TTC549 (cell line): ENCODE measurements at regions not wholly inside any gene's neighbourhood (a gene's known extent, or its start where the extent isn't known, plus 50 kb on each side); places are given as distances from the start of the nearest gene placed in this dataset.

Experiments used
- FAIRE-seq: peaks from 2 replicates; lab custom pipeline; 2012; peaks lifted over from hg19 to GRCh38; lab: Jason Lieb, UNC

GRCh38 chr4:35734381-35735098 lies 509.8 kb downstream of the ARAP2 start:
- no peak for FAIRE-seq

GRCh38 chr4:35739308-35739707 lies 505.0 kb downstream of the ARAP2 start:
- FAIRE-seq: no peak

DNA sequence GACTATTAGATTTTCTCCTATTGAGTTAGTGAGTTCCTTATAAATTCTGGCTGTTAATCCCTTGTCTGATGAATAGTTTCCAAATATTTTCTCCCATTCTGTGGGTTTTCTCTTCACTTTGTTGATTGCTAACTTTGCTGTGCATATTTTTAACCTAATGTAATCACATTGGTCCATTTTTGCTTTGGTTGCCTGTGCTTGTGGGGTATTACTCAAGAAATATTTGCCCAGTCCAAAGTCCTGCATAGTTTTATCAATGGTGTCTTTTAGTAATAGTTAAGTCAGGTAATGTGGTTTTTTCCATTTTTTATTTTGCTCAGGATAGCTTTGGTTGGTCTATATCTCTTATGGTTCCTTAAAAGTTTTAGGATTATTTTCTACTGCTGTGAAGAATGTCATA lies 490.3 kb downstream of the ARAP2 start:
- FAIRE-seq: no peak

DNA sequence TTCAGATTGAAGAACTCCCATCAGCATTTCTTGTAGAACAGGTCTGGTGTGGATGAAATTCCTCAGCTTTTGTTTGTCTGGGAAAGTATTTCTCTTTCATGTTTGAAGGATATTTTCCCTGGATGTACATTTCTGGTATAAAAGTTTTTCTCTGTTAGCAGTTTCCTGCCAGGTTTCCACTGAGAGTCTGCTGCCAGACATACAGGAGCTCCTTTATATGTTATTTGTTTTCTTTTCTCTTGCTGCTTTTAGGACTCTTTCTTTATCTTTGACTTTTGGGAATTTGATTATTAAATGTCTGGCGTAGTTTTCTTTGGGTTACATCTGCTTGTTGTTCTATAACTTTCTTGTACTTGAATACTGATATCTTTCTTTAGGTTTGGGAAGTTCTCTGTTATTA lies 486.5 kb downstream of the ARAP2 start:
- no peak for FAIRE-seq

- FAIRE-seq: no peak
Observed at GRCh38 chr4:35760807-35761206, 483.5 kb downstream of the ARAP2 start.

DNA sequence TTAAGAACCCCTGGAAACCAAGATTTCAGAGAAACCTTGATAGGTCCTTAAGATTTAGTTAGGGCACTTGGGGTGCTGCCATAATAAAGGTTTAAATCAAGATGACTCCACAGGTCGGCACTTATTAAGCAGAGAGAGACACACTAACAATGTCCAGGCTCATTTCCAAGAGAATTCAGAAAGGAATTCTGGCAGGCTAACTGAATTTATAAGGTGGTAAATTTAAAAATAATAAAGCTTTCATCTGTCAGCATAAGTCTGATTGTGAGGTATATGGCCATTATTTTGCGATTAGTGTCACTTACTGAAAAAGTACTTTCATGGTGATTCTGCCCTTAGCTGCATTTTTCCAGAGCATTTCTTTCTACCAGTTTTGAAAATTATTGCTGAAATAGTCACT lies 472.7 kb downstream of the ARAP2 start:
- FAIRE-seq: no peak

GRCh38 chr4:35772291-35772690 lies 472.0 kb downstream of the ARAP2 start:
- no peak for FAIRE-seq

DNA sequence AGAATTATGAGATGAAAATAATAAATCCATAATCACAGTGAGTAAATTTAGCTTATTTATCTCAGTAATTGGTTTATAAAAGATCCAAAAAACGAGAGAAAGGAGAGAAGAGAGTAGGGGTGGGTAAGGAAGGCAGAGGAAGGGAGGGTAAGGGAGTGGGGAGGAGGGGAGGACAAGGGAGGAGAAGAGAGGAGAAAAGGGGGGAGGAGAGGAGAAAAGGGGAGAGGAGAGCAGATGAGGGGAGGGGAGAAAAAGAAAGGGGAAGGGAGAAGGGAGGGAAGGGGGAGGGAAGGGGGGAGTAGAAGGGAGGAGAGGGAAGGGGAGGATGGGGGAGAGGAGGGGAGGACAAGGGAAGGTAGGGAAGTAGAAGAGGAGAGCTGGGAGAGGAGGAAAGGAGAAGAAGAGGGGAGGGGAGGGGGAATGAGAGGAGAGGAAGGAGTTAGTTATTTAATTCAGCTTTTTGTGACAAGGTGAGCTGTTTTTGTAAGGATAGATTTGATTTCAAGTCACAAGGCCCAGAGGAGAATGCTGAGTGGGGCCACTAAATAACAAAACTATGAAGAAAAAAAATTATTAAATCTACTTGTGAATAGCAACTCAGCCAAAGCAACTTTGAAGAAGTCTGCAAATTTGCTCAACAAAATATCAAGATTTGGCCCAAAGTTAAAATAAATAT lies 454.3 kb downstream of the ARAP2 start:
- FAIRE-seq: no peak

DNA sequence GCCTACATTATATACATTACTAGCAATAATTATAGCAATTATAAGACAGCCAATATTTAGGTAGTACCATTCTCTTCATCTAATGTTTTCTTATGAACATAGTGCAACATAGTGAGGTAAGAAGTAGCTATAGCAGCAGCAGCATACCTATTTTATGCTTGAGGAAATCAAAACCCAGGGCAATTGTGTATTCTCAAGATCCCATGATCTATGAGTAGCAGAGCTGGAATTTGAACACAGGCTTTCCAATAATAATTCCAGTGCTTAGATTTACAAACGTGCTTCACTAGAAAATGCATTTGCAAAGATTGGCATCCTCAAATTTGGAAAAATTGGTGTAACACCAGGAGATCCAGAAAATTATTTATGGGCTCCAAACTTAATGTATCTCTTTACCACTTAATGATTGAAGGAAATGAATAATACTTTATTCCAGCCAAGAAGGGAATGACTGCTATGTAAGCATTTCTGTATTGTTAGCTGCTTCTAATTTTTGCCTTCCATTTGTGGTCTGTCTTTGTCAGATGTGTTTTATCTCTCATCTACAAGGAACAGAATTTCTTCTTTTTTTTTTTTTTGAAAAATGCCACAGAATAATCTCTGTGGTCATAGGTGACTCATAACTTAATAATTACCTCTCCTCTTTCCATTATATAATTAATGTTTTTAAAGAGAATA lies 451.1 kb downstream of the ARAP2 start:
- FAIRE-seq: no peak

DNA sequence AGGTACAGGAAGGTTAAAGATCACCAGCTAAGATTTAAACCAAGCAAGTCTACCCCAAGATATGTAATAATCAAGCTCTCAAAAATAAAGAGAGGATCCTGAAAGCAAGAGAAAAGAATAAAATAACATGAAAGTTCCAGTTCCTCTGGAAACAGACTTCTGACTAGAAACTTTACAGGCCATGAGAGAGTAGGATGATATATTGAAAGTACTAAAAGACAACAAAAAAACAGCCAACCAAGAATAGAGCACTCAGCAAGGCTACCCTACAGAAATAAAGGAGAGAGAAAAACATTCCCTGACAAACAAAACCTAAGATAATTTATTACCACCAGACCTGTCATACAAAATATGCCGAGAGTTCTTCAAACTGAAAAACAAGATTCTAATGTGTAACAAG lies 450.5 kb downstream of the ARAP2 start:
- no peak for FAIRE-seq

GRCh38 chr4:35800669-35801068 lies 443.6 kb downstream of the ARAP2 start:
- no peak for FAIRE-seq

DNA sequence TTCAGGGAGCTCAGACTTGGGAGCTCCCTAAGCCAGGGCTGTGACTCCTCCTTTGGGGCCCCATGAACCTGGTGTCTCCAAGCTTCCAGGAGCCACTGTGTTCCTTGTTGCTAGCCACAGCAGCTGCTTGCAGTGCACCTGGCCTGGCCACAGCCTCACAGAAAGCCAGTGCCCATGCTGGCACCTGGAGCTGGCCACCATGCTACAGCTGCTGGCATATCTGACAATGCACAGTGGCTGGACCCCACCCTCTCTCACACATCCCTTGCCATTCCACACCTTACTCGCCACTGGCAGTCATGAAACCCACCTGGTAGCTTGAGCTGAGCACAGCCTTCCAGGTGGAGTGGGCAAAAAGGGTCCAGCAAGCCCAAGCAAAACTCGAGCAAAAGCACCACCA lies 441.7 kb downstream of the ARAP2 start:
- no peak for FAIRE-seq

- no peak for FAIRE-seq
Observed at GRCh38 chr4:35818520-35818919, 425.8 kb downstream of the ARAP2 start.

DNA sequence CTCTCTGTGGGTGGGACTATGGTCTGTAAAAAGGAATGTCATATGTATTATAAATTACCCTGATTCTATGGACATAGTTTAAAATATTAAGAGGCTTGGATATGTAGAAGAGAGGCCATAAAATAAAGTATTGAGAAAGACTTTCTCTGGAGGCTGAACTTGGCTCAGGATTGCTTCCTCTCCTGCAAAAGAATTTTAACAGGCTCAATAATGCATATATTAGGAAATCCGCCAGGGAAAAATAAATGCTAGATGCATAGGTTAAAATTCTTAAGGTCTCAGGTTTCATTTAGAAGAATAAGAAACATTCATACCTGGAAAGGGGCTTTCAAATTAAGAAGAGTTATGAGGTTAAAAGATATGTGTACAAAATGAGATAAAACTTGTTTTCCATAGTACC lies 424.3 kb downstream of the ARAP2 start:
- FAIRE-seq: no peak

- FAIRE-seq: no peak
Observed at GRCh38 chr4:35824231-35824630, 420.1 kb downstream of the ARAP2 start.

DNA sequence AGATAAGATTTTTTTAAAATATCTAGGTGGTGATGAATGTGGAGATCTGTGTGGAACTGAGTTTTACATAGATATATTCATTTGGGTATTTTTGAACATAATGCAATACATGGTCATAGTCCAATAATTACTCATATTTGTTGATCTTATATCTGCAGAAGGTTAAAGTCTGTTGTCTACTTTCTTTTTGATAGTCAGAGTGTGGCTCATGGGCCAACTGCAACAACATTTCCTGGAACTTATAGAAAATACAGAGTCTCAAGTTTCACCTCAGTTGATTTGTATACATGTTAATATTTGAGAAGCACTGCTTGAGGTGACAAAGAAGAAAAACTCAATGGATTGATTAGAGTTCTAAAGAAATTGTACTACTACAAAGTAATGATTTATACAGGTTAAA lies 408.4 kb downstream of the ARAP2 start:
- no peak for FAIRE-seq

GRCh38 chr4:35836596-35836995 lies 407.7 kb downstream of the ARAP2 start:
- FAIRE-seq: no peak

GRCh38 chr4:35867057-35867456 lies 377.3 kb downstream of the ARAP2 start:
- FAIRE-seq: no peak

DNA sequence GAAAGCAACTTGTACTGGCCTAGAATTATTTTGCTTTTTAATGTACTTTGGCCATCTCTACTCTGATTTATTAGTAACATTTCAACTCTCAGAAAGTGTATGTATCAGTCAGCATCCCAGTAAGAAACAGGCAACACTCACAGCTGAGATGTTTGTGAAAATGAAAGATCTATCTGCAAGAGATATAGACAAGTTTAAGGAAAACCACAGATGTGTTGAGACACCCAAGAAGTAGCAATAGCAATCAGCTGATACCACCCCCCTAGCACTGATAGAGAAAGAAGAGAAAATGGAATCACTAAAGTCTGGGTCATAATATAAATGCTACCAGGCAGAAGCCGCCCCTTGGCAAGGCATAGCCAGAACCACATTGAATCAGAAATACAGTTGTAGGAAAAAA lies 372.0 kb downstream of the ARAP2 start:
- FAIRE-seq: no peak

DNA sequence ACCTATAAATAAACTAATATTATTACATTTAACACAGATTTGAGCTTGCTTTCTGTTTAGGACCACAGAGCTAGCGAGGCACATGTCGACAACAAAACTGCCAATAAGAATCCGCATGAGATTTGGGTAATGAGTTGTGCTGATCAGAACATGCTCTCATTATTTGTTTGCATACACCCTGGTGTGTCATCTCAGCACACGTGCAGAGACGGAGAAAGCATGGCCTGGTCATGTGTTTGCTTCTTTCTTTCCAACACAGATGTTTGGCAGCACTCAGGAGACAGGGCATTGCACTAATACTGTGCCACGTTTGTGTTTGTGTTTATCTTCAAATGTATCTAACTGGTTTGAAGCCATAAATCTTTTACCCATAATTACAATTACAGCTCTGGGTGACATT lies 364.8 kb downstream of the ARAP2 start:
- FAIRE-seq: no peak

DNA sequence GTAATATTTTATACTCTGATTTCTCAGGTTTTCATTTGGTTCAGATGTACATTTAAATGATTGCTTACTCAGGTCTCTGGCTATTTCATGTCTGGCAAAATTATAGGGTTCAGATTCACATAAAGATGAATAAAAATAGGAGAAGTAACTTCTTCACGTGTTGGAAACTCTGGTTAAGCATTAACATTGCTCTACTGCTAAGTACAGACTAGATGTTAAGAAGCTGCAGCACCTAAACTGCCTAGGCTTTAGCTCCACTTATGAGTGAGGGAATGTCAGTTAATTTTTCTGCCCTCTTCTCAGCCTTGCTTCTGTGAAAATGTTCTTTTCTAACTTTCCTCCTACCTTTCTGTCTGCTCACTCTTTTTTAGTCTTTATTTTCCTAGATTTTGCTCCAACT lies 361.2 kb downstream of the ARAP2 start:
- FAIRE-seq: no peak

DNA sequence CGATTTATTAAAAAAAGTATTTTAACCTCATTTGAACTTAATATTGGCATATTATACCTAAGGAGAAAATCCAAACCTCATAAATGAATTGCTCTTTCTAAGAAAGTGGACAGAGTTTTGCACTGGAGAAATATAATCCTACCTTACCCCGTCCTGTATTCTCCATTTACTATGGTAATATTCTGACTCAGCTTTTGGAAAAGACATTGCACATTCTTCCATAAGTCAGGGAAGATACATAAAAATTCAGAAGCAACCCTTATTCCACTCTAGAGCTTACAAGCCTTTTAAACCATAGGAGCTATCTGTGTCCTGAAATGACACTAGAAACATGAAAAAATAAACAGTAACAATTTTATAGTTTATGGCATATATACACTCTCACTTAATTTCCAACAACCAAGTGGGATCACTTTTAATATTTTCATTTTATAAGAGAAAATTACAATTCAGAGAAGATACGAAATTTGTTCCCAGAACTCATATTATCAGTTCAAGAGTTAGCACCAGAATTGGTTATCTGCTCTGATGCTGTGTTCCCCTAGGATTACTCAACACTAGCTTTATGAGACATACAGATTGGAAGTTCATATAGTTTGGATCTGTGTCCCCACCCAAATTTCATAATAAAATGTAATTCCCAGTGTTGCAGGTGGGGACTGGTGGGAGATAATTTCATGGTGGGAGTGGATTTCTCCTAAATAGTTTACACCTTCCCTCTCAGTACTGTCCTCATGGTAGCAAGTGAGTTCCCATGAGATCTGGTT lies 359.4 kb downstream of the ARAP2 start:
- FAIRE-seq: no peak

- no peak for FAIRE-seq
Observed at GRCh38 chr4:35897808-35898207, 346.5 kb downstream of the ARAP2 start.
